ENCODE measurements at regions not wholly inside any gene's neighbourhood (a gene's known extent, or its start where the extent isn't known, plus 50 kb on each side); places are given as distances from the start of the nearest gene placed in this dataset.

- H3K36me3 ChIP-seq = no peaks in the 10 kb centered on the region
- no peaks in the 10 kb centered on the region for H3K4me1 ChIP-seq
- H3K27ac ChIP-seq = no peak overlapping the region
- no peak overlapping the region for H3K4me3 ChIP-seq
- intact Hi-C loops (cut with DNase I) = no loop called here
- H3K9me3 ChIP-seq = no peaks in the 10 kb centered on the region
- H3K27me3 ChIP-seq = no peaks in the 10 kb centered on the region
- DNase-seq (no peak), ATAC-seq (no peak)
- no peak for TF ChIP-seq CTCF (IDR thresholded peaks at IDR 0.05)
Measured at GRCh38 chr18:51999351-51999750, 340.6 kb upstream of the DCC start.

GRCh38 chr18:52000435-52000834 is 339.6 kb upstream of the DCC start:
- no peaks in the 10 kb centered on the region for H3K9me3 ChIP-seq
- no peaks in the 10 kb centered on the region for H3K36me3 ChIP-seq
- H3K27ac ChIP-seq = no peak overlapping the region
- TF ChIP-seq CTCF (IDR thresholded peaks at IDR 0.05) = no peak
- intact Hi-C loops (cut with DNase I) = no loop called here
- no peaks in the 10 kb centered on the region for H3K27me3 ChIP-seq
- ATAC-seq (no peak), DNase-seq (no peak)
- H3K4me1 ChIP-seq = no peaks in the 10 kb centered on the region
- no peak overlapping the region for H3K4me3 ChIP-seq

- H3K27me3 ChIP-seq = no peaks in the 10 kb centered on the region
- H3K4me3 ChIP-seq = no peak overlapping the region
- H3K9me3 ChIP-seq = no peaks in the 10 kb centered on the region
- no peak overlapping the region for H3K27ac ChIP-seq
- no peak for ATAC-seq
- no peak for TF ChIP-seq CTCF (IDR thresholded peaks at IDR 0.05)
- DNase-seq = no peak
- no peaks in the 10 kb centered on the region for H3K36me3 ChIP-seq
- no peaks in the 10 kb centered on the region for H3K4me1 ChIP-seq
- intact Hi-C loops (cut with DNase I) = no loop called here
Measured at GRCh38 chr18:52001106-52001505, 338.9 kb upstream of the DCC start.

- intact Hi-C loops (cut with DNase I) = no loop called here
- no peaks in the 10 kb centered on the region for H3K36me3 ChIP-seq
- no peak overlapping the region for H3K27ac ChIP-seq
- DNase-seq = no peak
- ATAC-seq = no peak
- H3K4me1 ChIP-seq = no peaks in the 10 kb centered on the region
- TF ChIP-seq CTCF (IDR thresholded peaks at IDR 0.05) = no peak
- no peaks in the 10 kb centered on the region for H3K9me3 ChIP-seq
- H3K27me3 ChIP-seq = no peaks in the 10 kb centered on the region
- H3K4me3 ChIP-seq = no peak overlapping the region
Measured at GRCh38 chr18:52002600-52002999, 337.4 kb upstream of the DCC start.

GRCh38 chr18:52007105-52007504 is 332.9 kb upstream of the DCC start:
- no peak overlapping the region for H3K4me3 ChIP-seq
- no peak overlapping the region for H3K27ac ChIP-seq
- no peaks in the 10 kb centered on the region for H3K36me3 ChIP-seq
- intact Hi-C loops (cut with DNase I) = no loop called here
- TF ChIP-seq CTCF (IDR thresholded peaks at IDR 0.05) = no peak
- H3K4me1 ChIP-seq = no peaks in the 10 kb centered on the region
- no peaks in the 10 kb centered on the region for H3K27me3 ChIP-seq
- ATAC-seq (no peak), DNase-seq (no peak)
- H3K9me3 ChIP-seq = no peaks in the 10 kb centered on the region
